IMR-90 (cell line): ENCODE measurements at regions not wholly inside any gene's neighbourhood (a gene's known extent, or its start where the extent isn't known, plus 50 kb on each side); places are given as distances from the start of the nearest gene placed in this dataset.

Experiments used
- BHLHE40 ChIP-seq: fragments of 150-350 bp; IDR thresholded peaks from 2 replicates; pipeline ENCODE4 v1.6.1; 2016; ENCODE audit warnings: mild to moderate bottlenecking, low read depth, low read length
- CEBPB ChIP-seq: IDR thresholded peaks from 2 replicates; pipeline ENCODE4 v1.6.1; 2012; ENCODE audit warnings: low read depth, low read length, improper control_type of control experiment
- CTCF ChIP-seq: conservative IDR thresholded peaks from 2 replicates; pipeline ENCODE4 v1.5.1; 2012; ENCODE audit warnings: mild to moderate bottlenecking, low read depth, low read length, improper control_type of control experiment
- MAZ ChIP-seq: IDR thresholded peaks from 2 replicates; pipeline ENCODE4 v1.6.1; 2012; ENCODE audit warnings: low read depth, mild to moderate bottlenecking, low read length, improper control_type of control experiment, moderate library complexity, borderline replicate concordance
- NFE2L2 ChIP-seq: fragments of 150-350 bp; IDR thresholded peaks from 2 replicates; pipeline ENCODE4 v1.6.1; 2016; ENCODE audit warnings: low read depth, mild to moderate bottlenecking, low read length
- POLR2A ChIP-seq: IDR thresholded peaks from 2 replicates; pipeline ENCODE4 v1.6.1; 2012; ENCODE audit warnings: mild to moderate bottlenecking, low read depth, low read length
- RAD21 ChIP-seq: IDR thresholded peaks from 2 replicates; pipeline ENCODE4 v1.6.1; 2012; ENCODE audit warnings: low read length, improper control_type of control experiment
- RCOR1 ChIP-seq: IDR thresholded peaks from 2 replicates; pipeline ENCODE4 v1.6.1; 2012; ENCODE audit warnings: mild to moderate bottlenecking, low read length, improper control_type of control experiment; ENCODE audit not compliant: insufficient replicate concordance
- RFX5 ChIP-seq: IDR thresholded peaks from 2 replicates; pipeline ENCODE4 v1.8.0; 2012; ENCODE audit warnings: low read depth, mild to moderate bottlenecking, low read length, moderate library complexity
- USF2 ChIP-seq: fragments of 150-350 bp; IDR thresholded peaks from 2 replicates; pipeline ENCODE4 v1.6.1; 2017; ENCODE audit warnings: mild to moderate bottlenecking, antibody characterized with exemption, low read length, low read depth

GRCh38 chr3:176697284-176697889 is 499.9 kb downstream of the TBL1XR1 start:
- TF ChIP-seq CTCF (no peak), CEBPB (no peak), USF2 (no peak), POLR2A (no peak), BHLHE40 (no peak), RAD21 (no peak), NFE2L2 (no peak), MAZ (no peak), RFX5 (no peak), RCOR1 (no peak)
